CD14-positive monocyte (primary cell): ENCODE measurements at regions not wholly inside any gene's neighbourhood (a gene's known extent, or its start where the extent isn't known, plus 50 kb on each side); places are given as distances from the start of the nearest gene placed in this dataset.

ENCODE experiments used
- DNase-seq, 3 donors: peaks; one replicate each; pipeline ENCODE4 v3.0.0-alpha.2; 2011 to 2022
- H2AFZ ChIP-seq: 2 replicates; pipeline ENCODE4 v1.6.0; 2012; ENCODE audit warnings: mild to moderate bottlenecking, low read depth, low read length, inconsistent platforms; ENCODE audit not compliant: insufficient read depth, poor library complexity, severe bottlenecking
- H3K27ac ChIP-seq, 2 donors: 1 replicate in 1 of 2; 2 replicates in 1 of 2; pipeline ENCODE4 v1.5.1; 2012 to 2013; ENCODE audit warnings: low read length in 2 of 2, control low read depth in 1 of 2, inconsistent platforms in 1 of 2, low read depth in 1 of 2, mild to moderate bottlenecking in 1 of 2
- H3K27me3 ChIP-seq, 2 donors: one replicate each; pipeline versions ENCODE4 v1.6.0 to v1.6.1; 2011 to 2013; ENCODE audit warnings: low read length in 2 of 2; ENCODE audit not compliant: control insufficient read depth in 2 of 2, insufficient read depth in 2 of 2
- H3K36me3 ChIP-seq, 2 donors: replicated peaks in 1 of 2; 1 replicate in 1 of 2; 2 replicates in 1 of 2; pipeline versions ENCODE4 v1.5.1 to v1.6.1; 2012 to 2013; ENCODE audit warnings: low read length in 2 of 2, control low read depth in 1 of 2, inconsistent platforms in 1 of 2, mild to moderate bottlenecking in 1 of 2; ENCODE audit not compliant: insufficient read depth in 2 of 2, control insufficient read depth in 1 of 2
- H3K4me1 ChIP-seq, 2 donors: 1 replicate in 1 of 2; 2 replicates in 1 of 2; pipeline versions ENCODE4 v1.5.1 to v1.6.1; 2012 to 2013; ENCODE audit warnings: low read length in 2 of 2, control low read depth in 1 of 2, inconsistent platforms in 1 of 2, mild to moderate bottlenecking in 1 of 2, moderate library complexity in 1 of 2; ENCODE audit not compliant: insufficient read depth in 2 of 2, control insufficient read depth in 1 of 2
- H3K4me2 ChIP-seq: replicated peaks from 2 replicates; pipeline ENCODE3; 2012; ENCODE audit warnings: low read length, moderate library complexity, mild to moderate bottlenecking; ENCODE audit not compliant: poor library complexity, severe bottlenecking; ENCODE audit errors: extremely low read depth
- H3K4me3 ChIP-seq, 3 experiments: fragments of 200-600 bp in 1 of 3; sonication (generic) in 1 of 3; replicated peaks in 1 of 3; 1 replicate in 2 of 3; 2 replicates in 1 of 3; pipeline ENCODE4 v1.5.1; 2011 to 2013; ENCODE audit warnings: low read length in 3 of 3, mild to moderate bottlenecking in 3 of 3, control low read depth in 2 of 3, low read depth in 2 of 3, inconsistent platforms in 1 of 3, moderate library complexity in 1 of 3
- H3K79me2 ChIP-seq: 2 replicates; pipeline ENCODE4 v1.6.0; 2012; ENCODE audit warnings: mild to moderate bottlenecking, control low read depth, inconsistent platforms, low read length, moderate library complexity; ENCODE audit not compliant: insufficient read depth
- H3K9ac ChIP-seq: 2 replicates; pipeline ENCODE4 v1.6.0; 2017; ENCODE audit warnings: low read length, mild to moderate bottlenecking; ENCODE audit not compliant: insufficient read depth, poor library complexity, severe bottlenecking
- H3K9me3 ChIP-seq, 2 donors: replicated peaks in 1 of 2; 1 replicate in 1 of 2; 2 replicates in 1 of 2; pipeline versions ENCODE4 v1.5.1 to v1.6.1; 2012 to 2013; ENCODE audit warnings: low read length in 2 of 2, control low read depth in 1 of 2; ENCODE audit not compliant: control insufficient read depth in 1 of 2, insufficient read depth in 1 of 2
- H4K20me1 ChIP-seq: 2 replicates; pipeline ENCODE4 v1.6.0; 2012; ENCODE audit warnings: mild to moderate bottlenecking, low read length, control low read depth, moderate library complexity; ENCODE audit not compliant: insufficient read depth
- H3K27ac Mint-ChIP-seq, 7 donors: one replicate each; pipeline ENCODE4 v1.8.0; 2020; ENCODE audit warnings: mild to moderate bottlenecking in 7 of 7, mixed read lengths in 7 of 7, moderate library complexity in 6 of 7, inconsistent platforms in 2 of 7
- H3K27me3 Mint-ChIP-seq, 3 donors: one replicate each; pipeline ENCODE4 v1.8.0; 2021 to 2022; ENCODE audit warnings: low read depth in 3 of 3, mild to moderate bottlenecking in 3 of 3, mixed read lengths in 3 of 3, moderate library complexity in 3 of 3, inconsistent platforms in 1 of 3
- H3K36me3 Mint-ChIP-seq, 2 donors: one replicate each; pipeline ENCODE4 v1.8.0; 2020; ENCODE audit warnings: mixed read lengths in 2 of 2, inconsistent platforms in 1 of 2, mild to moderate bottlenecking in 1 of 2
- H3K4me1 Mint-ChIP-seq: one replicate; pipeline ENCODE4 v1.8.0; 2020; ENCODE audit warnings: mild to moderate bottlenecking, mixed read lengths
- H3K4me3 Mint-ChIP-seq, 2 donors: one replicate each; pipeline ENCODE4 v1.8.0; 2020; ENCODE audit warnings: mild to moderate bottlenecking in 2 of 2, mixed read lengths in 2 of 2, moderate library complexity in 1 of 2
- H3K9me3 Mint-ChIP-seq, 7 donors: one replicate each; pipeline ENCODE4 v1.8.0; 2020 to 2022; ENCODE audit warnings: mixed read lengths in 7 of 7, mild to moderate bottlenecking in 6 of 7, moderate library complexity in 6 of 7, inconsistent platforms in 2 of 7
- WGBS: methylation state at CpG from one replicate; pipeline ENCODE4 v1.1.5; 2013; ENCODE audit warnings: missing lambda C conversion rate; ENCODE audit not compliant: insufficient coverage; 5-methylcytosine and 5-hydroxymethylcytosine counted together
- intact Hi-C, 2 donors: fragments of 100-400 bp; cut with micrococcal nuclease; formaldehyde crosslinking; loops; one replicate each; pipeline versions ENCODE4 v1.15.0 to v1.15.1; 2023
- TF ChIP-seq, protein P1 (sequence below): fragments of 200-600 bp; IDR thresholded peaks from one replicate; pipeline ENCODE4 v1.8.0; 2022; ENCODE audit warnings: antibody characterized with exemption, mild to moderate bottlenecking

- Histone ChIP-seq H3K9me3 (peaks cover 0 to 8% of the 10 kb centered on the region in 2 donors), H2AFZ (no peak overlapping the region), H3K4me2 (no peak overlapping the region), H3K79me2 (no peaks in the 10 kb centered on the region), H3K4me3 (no peak overlapping the region), H4K20me1 (no peaks in the 10 kb centered on the region), H3K9ac (no peak overlapping the region), H3K4me1 (no peaks in the 10 kb centered on the region), H3K36me3 (no peaks in the 10 kb centered on the region), H3K27ac (no peak overlapping the region), H3K27me3 (no peaks in the 10 kb centered on the region)
- Mint-ChIP-seq H3K27me3 (no peaks in the 10 kb centered on the region), H3K4me3 (no peak overlapping the region), H3K9me3 (peaks cover 0 to 8% (median 4%) of the 10 kb centered on the region in 7 donors), H3K27ac (no peak overlapping the region), H3K4me1 (no peaks in the 10 kb centered on the region), H3K36me3 (no peaks in the 10 kb centered on the region)
- intact Hi-C loops = no loop called here
- TF ChIP-seq, protein P1, sequence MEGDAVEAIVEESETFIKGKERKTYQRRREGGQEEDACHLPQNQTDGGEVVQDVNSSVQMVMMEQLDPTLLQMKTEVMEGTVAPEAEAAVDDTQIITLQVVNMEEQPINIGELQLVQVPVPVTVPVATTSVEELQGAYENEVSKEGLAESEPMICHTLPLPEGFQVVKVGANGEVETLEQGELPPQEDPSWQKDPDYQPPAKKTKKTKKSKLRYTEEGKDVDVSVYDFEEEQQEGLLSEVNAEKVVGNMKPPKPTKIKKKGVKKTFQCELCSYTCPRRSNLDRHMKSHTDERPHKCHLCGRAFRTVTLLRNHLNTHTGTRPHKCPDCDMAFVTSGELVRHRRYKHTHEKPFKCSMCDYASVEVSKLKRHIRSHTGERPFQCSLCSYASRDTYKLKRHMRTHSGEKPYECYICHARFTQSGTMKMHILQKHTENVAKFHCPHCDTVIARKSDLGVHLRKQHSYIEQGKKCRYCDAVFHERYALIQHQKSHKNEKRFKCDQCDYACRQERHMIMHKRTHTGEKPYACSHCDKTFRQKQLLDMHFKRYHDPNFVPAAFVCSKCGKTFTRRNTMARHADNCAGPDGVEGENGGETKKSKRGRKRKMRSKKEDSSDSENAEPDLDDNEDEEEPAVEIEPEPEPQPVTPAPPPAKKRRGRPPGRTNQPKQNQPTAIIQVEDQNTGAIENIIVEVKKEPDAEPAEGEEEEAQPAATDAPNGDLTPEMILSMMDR = no peak
- no peak for DNase-seq
- WGBS = 83% methylated on average over 1 of the region's 2 CpGs
Measured at GRCh38 chr11:80457823-80458222, 1017.0 kb upstream of the TENM4 start.

DNA sequence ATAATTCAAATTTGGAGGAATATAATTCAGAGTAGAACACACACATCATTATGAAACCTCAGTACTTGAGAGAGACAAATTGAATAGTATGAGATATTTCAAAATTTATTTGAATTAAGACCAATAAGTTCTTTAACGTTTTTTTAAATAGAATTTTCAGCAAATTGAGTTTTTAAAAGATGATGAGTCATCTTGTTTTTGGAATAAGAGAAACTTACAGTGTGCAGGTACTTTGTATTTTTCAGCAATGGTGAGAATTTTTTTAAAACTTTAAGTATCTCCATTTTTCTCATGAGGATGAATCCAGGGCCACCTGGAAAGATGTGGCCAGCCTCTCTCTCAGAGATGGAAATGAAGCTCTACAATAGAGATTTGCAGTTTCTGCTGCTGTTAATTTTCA, 1015.0 kb upstream of the TENM4 start:
- no peaks in the 10 kb centered on the region for H4K20me1 ChIP-seq
- TF ChIP-seq, protein P1 = no peak

More for the DNA sequence above, 1015.0 kb upstream of the TENM4 start:
- Mint-ChIP-seq H3K9me3 (peaks cover 0 to 6% (median 2%) of the 10 kb centered on the region in 7 donors), H3K27ac (no peak overlapping the region), H3K4me1 (no peaks in the 10 kb centered on the region), H3K27me3 (no peaks in the 10 kb centered on the region), H3K4me3 (no peak overlapping the region), H3K36me3 (no peaks in the 10 kb centered on the region)
- H3K36me3 ChIP-seq = no peaks in the 10 kb centered on the region
- DNase-seq = no peak
- H3K27ac ChIP-seq = no peak overlapping the region
- no peaks in the 10 kb centered on the region for H3K27me3 ChIP-seq
- intact Hi-C loops = no loop called here
- H3K9ac ChIP-seq = no peak overlapping the region
- no peaks in the 10 kb centered on the region for H3K4me1 ChIP-seq
- no peak overlapping the region for H3K4me2 ChIP-seq
- peaks cover 0 to 2% of the 10 kb centered on the region in 2 donors for H3K9me3 ChIP-seq
- WGBS = no CpG with 5 or more reads among the region's 1 CpG
- no peak overlapping the region for H3K4me3 ChIP-seq
- no peaks in the 10 kb centered on the region for H3K79me2 ChIP-seq
- no peak overlapping the region for H2AFZ ChIP-seq
